Smooth muscle cell (in vitro differentiated cells): ENCODE measurements at regions not wholly inside any gene's neighbourhood (a gene's known extent, or its start where the extent isn't known, plus 50 kb on each side); places are given as distances from the start of the nearest gene placed in this dataset.
"Not testable (repeated sequence)": the region's sequence is repeated elsewhere in the genome, so short reads cannot be mapped to it uniquely, and the experiment has no call there.

Experiments
- DNase-seq: peaks from one replicate; lab custom pipeline; 2025; ENCODE audit not compliant: unreplicated experiment; lab: John Stamatoyannopoulos, UW
- H2AFZ ChIP-seq: fragments of 200-600 bp; sonication (generic); 2 replicates; pipeline ENCODE4 v1.6.0; 2016; ENCODE audit warnings: antibody characterized with exemption, low read depth, mild to moderate bottlenecking
- H3F3A ChIP-seq: fragments of 200-600 bp; sonication (generic); 2 replicates; pipeline ENCODE4 v1.6.0; 2017; ENCODE audit warnings: antibody characterized with exemption, low read depth
- H3K27ac ChIP-seq: fragments of 200-600 bp; sonication (generic); 2 replicates; pipeline ENCODE4 v1.5.1; 2016; ENCODE audit warnings: low read depth, mild to moderate bottlenecking
- H3K27me3 ChIP-seq: fragments of 200-600 bp; sonication (generic); 2 replicates; pipeline ENCODE4 v1.6.1; 2016; ENCODE audit warnings: low read depth, mild to moderate bottlenecking
- H3K36me3 ChIP-seq: fragments of 200-600 bp; sonication (generic); 2 replicates; pipeline ENCODE4 v1.5.1; 2016; ENCODE audit warnings: low read depth
- H3K4me1 ChIP-seq: fragments of 200-600 bp; sonication (generic); 2 replicates; pipeline ENCODE4 v1.5.1; 2016; ENCODE audit warnings: low read depth
- H3K4me2 ChIP-seq: fragments of 200-600 bp; sonication (generic); 2 replicates; pipeline ENCODE4 v1.6.0; 2016; ENCODE audit warnings: mild to moderate bottlenecking
- H3K4me3 ChIP-seq: fragments of 200-600 bp; sonication (generic); 2 replicates; pipeline ENCODE4 v1.5.1; 2016; ENCODE audit warnings: mild to moderate bottlenecking
- H3K79me2 ChIP-seq: fragments of 200-600 bp; sonication (generic); 2 replicates; pipeline ENCODE4 v1.6.0; 2016; ENCODE audit warnings: low read depth, mild to moderate bottlenecking
- H3K9ac ChIP-seq: fragments of 200-600 bp; sonication (generic); 2 replicates; pipeline ENCODE4 v1.6.0; 2016; ENCODE audit warnings: low read depth
- H3K9me3 ChIP-seq: fragments of 200-600 bp; sonication (generic); replicated peaks from 2 replicates; pipeline ENCODE4 v1.5.1; 2016; ENCODE audit warnings: low read depth
- H4K20me1 ChIP-seq: fragments of 200-600 bp; sonication (generic); 2 replicates; pipeline ENCODE4 v1.6.0; 2016; ENCODE audit warnings: low read depth
- WGBS: methylation state at CpG from one replicate; pipeline ENCODE4 v1.1.7; 2016; ENCODE audit warnings: low lambda C conversion rate; 5-methylcytosine and 5-hydroxymethylcytosine counted together
- TF ChIP-seq, protein P1 (sequence below): fragments of 200-600 bp; sonication (generic); IDR thresholded peaks from 2 replicates; pipeline ENCODE4 v1.5.1; 2017; ENCODE audit warnings: borderline replicate concordance, mild to moderate bottlenecking, antibody characterized with exemption; ENCODE audit not compliant: insufficient read depth, poor library complexity, severe bottlenecking

DNA sequence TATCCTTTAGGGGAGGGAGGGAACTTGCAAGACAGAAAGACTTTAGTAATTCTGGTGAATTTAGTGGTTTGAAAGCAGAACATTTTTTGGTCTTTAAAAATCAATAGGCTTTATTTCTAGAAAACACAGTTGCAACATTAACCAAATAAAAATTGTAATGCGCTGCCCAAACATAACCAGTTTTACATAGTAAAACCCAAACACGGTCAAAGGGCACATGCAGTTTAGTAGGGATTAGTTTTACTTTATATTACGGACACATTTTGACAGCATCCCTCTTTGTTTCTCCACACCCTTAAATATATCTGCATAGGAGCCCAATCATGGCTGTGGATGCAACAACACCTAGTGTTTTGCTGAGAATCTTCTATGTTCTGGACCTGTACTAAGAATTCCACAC, 156.7 kb downstream of the NR2F2 start:
- TF ChIP-seq, protein P1, sequence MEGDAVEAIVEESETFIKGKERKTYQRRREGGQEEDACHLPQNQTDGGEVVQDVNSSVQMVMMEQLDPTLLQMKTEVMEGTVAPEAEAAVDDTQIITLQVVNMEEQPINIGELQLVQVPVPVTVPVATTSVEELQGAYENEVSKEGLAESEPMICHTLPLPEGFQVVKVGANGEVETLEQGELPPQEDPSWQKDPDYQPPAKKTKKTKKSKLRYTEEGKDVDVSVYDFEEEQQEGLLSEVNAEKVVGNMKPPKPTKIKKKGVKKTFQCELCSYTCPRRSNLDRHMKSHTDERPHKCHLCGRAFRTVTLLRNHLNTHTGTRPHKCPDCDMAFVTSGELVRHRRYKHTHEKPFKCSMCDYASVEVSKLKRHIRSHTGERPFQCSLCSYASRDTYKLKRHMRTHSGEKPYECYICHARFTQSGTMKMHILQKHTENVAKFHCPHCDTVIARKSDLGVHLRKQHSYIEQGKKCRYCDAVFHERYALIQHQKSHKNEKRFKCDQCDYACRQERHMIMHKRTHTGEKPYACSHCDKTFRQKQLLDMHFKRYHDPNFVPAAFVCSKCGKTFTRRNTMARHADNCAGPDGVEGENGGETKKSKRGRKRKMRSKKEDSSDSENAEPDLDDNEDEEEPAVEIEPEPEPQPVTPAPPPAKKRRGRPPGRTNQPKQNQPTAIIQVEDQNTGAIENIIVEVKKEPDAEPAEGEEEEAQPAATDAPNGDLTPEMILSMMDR: no peak
- Histone ChIP-seq H3K79me2 (no peaks in the 10 kb centered on the region), H3K4me3 (no peak overlapping the region), H3K4me2 (no peak overlapping the region), H2AFZ (no peak overlapping the region), H3K27me3 (peaks cover 34% of the 10 kb centered on the region), H3K4me1 (no peaks in the 10 kb centered on the region), H3K27ac (no peak overlapping the region), H3K36me3 (no peaks in the 10 kb centered on the region), H4K20me1 (no peaks in the 10 kb centered on the region), H3F3A (no peaks in the 10 kb centered on the region), H3K9ac (no peak overlapping the region), H3K9me3 (no peaks in the 10 kb centered on the region)
- DNase-seq: no peak
- whole genome bisulfite sequencing: 93% methylated on average over 3 of the region's 3 CpGs

DNA sequence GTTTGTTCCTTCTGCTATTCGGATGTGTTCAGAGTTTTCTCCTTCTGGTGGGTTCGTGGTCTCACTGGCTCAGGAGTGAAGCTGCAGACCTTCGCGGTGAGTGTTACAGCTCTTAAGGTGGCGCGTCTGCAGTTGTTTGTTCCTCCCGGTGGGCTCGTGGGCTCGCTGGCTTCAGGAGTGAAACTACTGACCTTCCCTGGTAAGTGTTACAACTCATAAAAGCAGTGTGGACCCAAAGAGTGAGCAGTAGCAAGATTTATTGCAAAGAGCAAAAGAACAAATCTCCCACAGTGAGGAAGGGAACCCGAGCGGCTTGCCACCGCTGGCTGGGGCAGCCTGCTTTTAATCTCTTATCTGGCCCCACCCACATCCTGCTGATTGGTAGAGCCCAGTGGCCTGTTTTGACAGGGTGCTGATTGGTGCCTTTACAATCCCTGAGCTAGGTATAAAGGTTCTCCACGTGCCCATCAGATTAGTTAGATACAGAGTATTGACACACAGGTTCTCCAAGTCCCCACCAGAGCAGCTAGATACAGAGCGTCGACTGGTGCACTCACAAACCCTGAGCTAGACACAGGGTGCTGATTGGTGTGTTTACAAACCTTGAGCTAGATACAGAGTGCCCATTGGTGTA, 160.7 kb downstream of the NR2F2 start:
- H3K9me3 ChIP-seq, H3K9ac ChIP-seq, H3K36me3 ChIP-seq, H4K20me1 ChIP-seq, H3K27ac ChIP-seq, H3K79me2 ChIP-seq, H3K4me1 ChIP-seq, H3F3A ChIP-seq, H2AFZ ChIP-seq, DNase-seq: not testable (repeated sequence)
- Histone ChIP-seq H3K4me2 (peak overlapping the region; percentile 85), H3K4me3 (peak overlapping the region; percentile 56), H3K27me3 (peaks cover 41% of the 10 kb centered on the region)
- 83% methylated on average over 15 of the region's 15 CpGs for WGBS

DNA sequence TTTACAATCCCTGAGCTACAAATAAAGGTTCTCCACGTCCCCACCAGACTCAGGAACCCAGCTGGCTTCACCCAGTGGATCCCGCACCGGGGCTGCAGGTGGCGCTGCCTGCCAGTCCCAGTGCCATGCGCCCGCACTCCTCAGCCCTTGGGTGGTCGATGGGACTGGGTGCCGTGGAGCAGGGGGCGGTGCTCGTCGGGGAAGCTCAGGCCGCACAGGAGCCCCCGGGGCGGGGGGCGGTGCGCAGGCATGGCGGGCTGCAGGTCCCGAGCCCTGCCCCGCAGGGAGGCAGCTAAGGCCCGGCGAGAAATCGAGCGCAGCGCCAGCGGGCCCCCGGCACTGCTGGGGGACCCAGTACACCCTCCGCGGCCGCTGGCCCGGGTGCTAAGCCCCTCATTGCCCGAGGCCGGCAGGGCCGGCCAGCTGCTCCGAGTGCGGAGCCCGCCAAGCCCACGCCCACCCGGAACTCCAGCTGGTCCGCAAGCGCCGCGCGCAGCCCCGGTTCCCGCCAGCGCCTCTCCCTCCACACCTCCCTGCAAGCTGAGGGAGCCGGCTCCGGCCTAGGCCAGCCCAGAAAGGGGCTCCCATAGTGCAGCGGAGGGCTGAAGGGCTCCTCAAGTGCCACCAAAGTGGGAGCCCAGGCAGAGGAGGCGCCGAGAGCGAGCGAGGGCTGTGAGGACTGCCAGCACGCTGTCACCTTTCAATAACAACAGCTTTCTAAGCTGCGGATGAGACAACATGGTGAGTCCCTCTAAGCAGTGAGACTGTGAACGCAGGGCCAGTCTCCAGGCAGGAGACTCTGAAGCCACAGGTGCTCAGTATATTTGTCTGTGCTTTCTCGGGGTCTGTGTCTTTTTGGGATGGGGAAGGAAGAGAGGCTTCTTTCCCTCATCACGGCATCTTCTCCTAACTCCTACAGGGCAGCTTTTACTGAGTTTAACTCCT, 161.5 kb downstream of the NR2F2 start:
- peak overlapping the region; percentile 85 for H3K4me2 ChIP-seq
- not testable (repeated sequence) for H3K27ac ChIP-seq, DNase-seq, H3F3A ChIP-seq, H4K20me1 ChIP-seq, H3K79me2 ChIP-seq, H3K36me3 ChIP-seq, H3K4me1 ChIP-seq, H3K9me3 ChIP-seq, H3K9ac ChIP-seq
- H3K27me3 ChIP-seq: peaks cover 33% of the 10 kb centered on the region
- WGBS: 42% methylated on average over 28 of the region's 58 CpGs
- H2AFZ ChIP-seq: peak overlapping the region; percentile 79
- TF ChIP-seq, protein P1: peak; percentile 35
- peak overlapping the region; percentile 56 for H3K4me3 ChIP-seq

DNA sequence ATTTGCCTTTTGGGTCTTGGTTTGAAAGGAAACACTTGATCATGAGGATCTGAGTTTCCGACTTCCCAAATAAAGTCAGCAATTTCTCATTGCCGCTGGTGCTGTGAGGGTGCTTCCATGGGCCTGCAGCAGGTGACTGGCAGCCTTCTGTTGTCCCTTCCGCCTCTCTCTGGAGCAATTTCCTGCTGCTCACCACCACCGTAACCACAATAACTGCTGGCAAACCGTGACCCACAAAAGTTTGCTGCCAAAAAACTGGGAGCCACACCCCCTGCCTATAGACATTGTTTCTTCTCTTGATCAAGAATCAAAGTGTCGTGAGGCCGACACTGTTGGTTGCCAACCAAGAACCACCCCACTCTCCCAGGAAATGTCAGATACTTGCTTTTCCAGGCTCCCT, 164.0 kb downstream of the NR2F2 start:
- TF ChIP-seq, protein P1: no peak
- WGBS: 87% methylated on average over 7 of the region's 7 CpGs
- Histone ChIP-seq H3F3A (no peaks in the 10 kb centered on the region), H3K4me2 (no peak overlapping the region), H3K9ac (no peak overlapping the region), H3K27me3 (peaks cover 24% of the 10 kb centered on the region), H3K36me3 (no peaks in the 10 kb centered on the region), H4K20me1 (no peaks in the 10 kb centered on the region), H2AFZ (no peak overlapping the region), H3K79me2 (no peaks in the 10 kb centered on the region), H3K9me3 (no peaks in the 10 kb centered on the region), H3K4me3 (no peak overlapping the region), H3K4me1 (no peaks in the 10 kb centered on the region), H3K27ac (no peak overlapping the region)
- DNase-seq: no peak
